K562 (cell line): ENCODE measurements at regions not wholly inside any gene's neighbourhood (a gene's known extent, or its start where the extent isn't known, plus 50 kb on each side); places are given as distances from the start of the nearest gene placed in this dataset.

ENCODE experiments used
- ATAC-seq: fragments of 200-7000 bp; cut with Tn5 transposase; 3 replicates; pipeline ENCODE4 v1.9.1; 2020; ENCODE audit warnings: moderate library complexity
- BruUV-seq: library from RNA; stranded (reverse); fragments of 400-500 nt; replicated peaks from 2 replicates; lab custom pipeline; 2021; lab: Mats Ljungman, UMichigan
- CTCF ChIA-PET: fragments of 300-600 bp; formaldehyde crosslinking; extraction: SDS; loops from one replicate; lab custom pipeline; 2021; ENCODE audit warnings: low intra/inter-chr PET ratio; lab: Yijun Ruan, JAX
- POLR2A ChIA-PET: fragments of 300-600, 350-650 bp; sonication (Branson Sonifier 250); formaldehyde crosslinking; extraction: SDS; loops from one replicate; lab custom pipeline; 2021; ENCODE audit warnings: antibody characterized with exemption, inconsistent platforms; lab: Yijun Ruan, JAX
- DNase-seq, 4 experiments: peaks; one replicate each; pipeline versions ENCODE4 v3.0.0 to v3.0.0-alpha.2; 2011 to 2018; ENCODE audit warnings: low spot score in 3 of 4, mixed read lengths in 3 of 4; ENCODE audit errors: extremely low read depth in 1 of 4
- FAIRE-seq: peaks from 2 replicates; lab custom pipeline; 2011; peaks lifted over from hg19 to GRCh38; lab: Jason Lieb, UNC
- H2AFZ ChIP-seq: 2 replicates; pipeline ENCODE4 v1.6.0; 2011; ENCODE audit warnings: low read depth, low read length, control low read depth, inconsistent platforms
- H3K27ac ChIP-seq: fragments of 200-600 bp; 3 replicates; pipeline ENCODE4 v1.8.0; 2011; ENCODE audit warnings: low read depth, mild to moderate bottlenecking, control low read depth, inconsistent platforms, low read length, moderate library complexity, mixed read lengths; ENCODE audit errors: extremely low read depth
- H3K27me3 ChIP-seq, 2 experiments: fragments of 300-600 bp in 1 of 2; 2 replicates in 1 of 2; 3 replicates in 1 of 2; pipeline versions ENCODE4 v1.6.0 to v1.8.0; 2011; ENCODE audit warnings: inconsistent platforms in 2 of 2, low read length in 2 of 2, mild to moderate bottlenecking in 1 of 2, mixed read lengths in 1 of 2, moderate library complexity in 1 of 2; ENCODE audit not compliant: control insufficient read depth in 2 of 2, insufficient read depth in 2 of 2
- H3K36me3 ChIP-seq: fragments of 300-600 bp; 3 replicates; pipeline ENCODE4 v1.8.0; 2011; ENCODE audit warnings: mild to moderate bottlenecking, low read length, inconsistent platforms; ENCODE audit not compliant: control insufficient read depth, insufficient read depth
- H3K4me1 ChIP-seq, 2 experiments: fragments of 200-600 bp in 1 of 2; replicated peaks in 1 of 2; 2 replicates in 1 of 2; 3 replicates in 1 of 2; pipeline versions ENCODE4 v1.5.1 to v1.8.0; 2011; ENCODE audit warnings: inconsistent platforms in 2 of 2, low read length in 2 of 2, mild to moderate bottlenecking in 1 of 2, mixed read lengths in 1 of 2, moderate library complexity in 1 of 2; ENCODE audit not compliant: control insufficient read depth in 2 of 2, insufficient read depth in 2 of 2
- H3K4me2 ChIP-seq: 2 replicates; pipeline ENCODE4 v1.6.1; 2011; ENCODE audit warnings: low read length, control low read depth, inconsistent platforms, mixed read lengths; ENCODE audit not compliant: insufficient read depth
- H3K4me3 ChIP-seq: fragments of 200-600 bp; sonication (generic), shearing (Covaris generic); 2 replicates; pipeline ENCODE4 v1.5.1; 2016; ENCODE audit warnings: control low read depth, inconsistent platforms
- H3K79me2 ChIP-seq: fragments of 200-600 bp; 3 replicates; pipeline ENCODE4 v1.8.0; 2011; ENCODE audit warnings: low read length, inconsistent platforms; ENCODE audit not compliant: control insufficient read depth, insufficient read depth
- H3K9ac ChIP-seq, 2 experiments: 2 replicates each; pipeline versions ENCODE4 v1.6.0 to v1.6.1; 2011; ENCODE audit warnings: low read depth in 2 of 2, low read length in 2 of 2, control low read depth in 1 of 2, inconsistent platforms in 1 of 2, mild to moderate bottlenecking in 1 of 2, mixed read lengths in 1 of 2; ENCODE audit not compliant: insufficient read depth in 1 of 2
- H3K9me1 ChIP-seq: one replicate; pipeline ENCODE4 v1.6.0; 2011; ENCODE audit warnings: inconsistent platforms, mild to moderate bottlenecking, low read length, moderate library complexity; ENCODE audit not compliant: control insufficient read depth, insufficient read depth
- H3K9me3 ChIP-seq: replicated peaks from 2 replicates; pipeline ENCODE4 v1.5.1; 2011; ENCODE audit warnings: low read depth, low read length, inconsistent platforms; ENCODE audit not compliant: control insufficient read depth, insufficient read depth
- H4K20me1 ChIP-seq: replicated peaks from 2 replicates; pipeline ENCODE4 v1.6.1; 2011; ENCODE audit warnings: low read length, inconsistent platforms, mixed read lengths; ENCODE audit not compliant: control insufficient read depth, insufficient read depth
- ATF1 ChIP-seq, 2 experiments: fragments of 450-650 bp in 1 of 2; IDR thresholded peaks; 2 replicates each; pipeline ENCODE4 v1.6.1; 2016; ENCODE audit warnings: missing compliant biosample characterization in 1 of 2, missing genetic modification characterization in 1 of 2
- BHLHE40 ChIP-seq: IDR thresholded peaks from 2 replicates; pipeline ENCODE4 v1.6.1; 2011; ENCODE audit warnings: low read length, improper control_type of control experiment
- CGGBP1 ChIP-seq: fragments of 250-450 bp; sonication (Bioruptor Pico); IDR thresholded peaks from 2 replicates; pipeline ENCODE4 v1.9.0; 2021; ENCODE audit warnings: mild to moderate bottlenecking
- CTCF ChIP-seq, 3 experiments: IDR thresholded peaks in 2 of 3; conservative IDR thresholded peaks in 1 of 3; 2 replicates each; pipeline ENCODE4 v1.5.1; 2011 to 2012; ENCODE audit warnings: low read length in 3 of 3, mild to moderate bottlenecking in 3 of 3, control low read depth in 2 of 3, improper control_type of control experiment in 1 of 3, inconsistent platforms in 1 of 3, low read depth in 1 of 3, mixed read lengths in 1 of 3, moderate library complexity in 1 of 3; ENCODE audit not compliant: insufficient read depth in 2 of 3
- GABPA ChIP-seq: fragments of 200-800 bp; sonication (Bioruptor generic); conservative IDR thresholded peaks from 2 replicates; pipeline ENCODE4 v1.6.1; 2016; ENCODE audit warnings: low read depth, missing genetic modification characterization, missing compliant biosample characterization
- GTF3C2 ChIP-seq: IDR thresholded peaks from 3 replicates; pipeline ENCODE4 v1.6.1; 2011; ENCODE audit warnings: borderline replicate concordance, mild to moderate bottlenecking, moderate library complexity; ENCODE audit not compliant: insufficient read length; ENCODE audit errors: extremely low read depth
- MXD1 ChIP-seq: fragments of 250-450 bp; sonication (Bioruptor Pico); IDR thresholded peaks from 2 replicates; pipeline ENCODE4 v1.8.0; 2021; ENCODE audit warnings: borderline replicate concordance, mild to moderate bottlenecking, moderate library complexity; ENCODE audit not compliant: poor library complexity, severe bottlenecking
- NR2C1 ChIP-seq, 2 experiments: fragments of 450-650 bp; IDR thresholded peaks; 2 replicates each; pipeline ENCODE4 v1.6.1; 2017; ENCODE audit warnings: mild to moderate bottlenecking in 2 of 2, antibody characterized with exemption in 1 of 2, inconsistent platforms in 1 of 2, missing compliant biosample characterization in 1 of 2, missing genetic modification characterization in 1 of 2
- NRF1 ChIP-seq, 2 experiments: fragments of 450-650 bp; IDR thresholded peaks in 1 of 2; conservative IDR thresholded peaks in 1 of 2; 2 replicates each; pipeline ENCODE4 v1.6.1; 2014; ENCODE audit warnings: mild to moderate bottlenecking in 2 of 2
- RFX7 ChIP-seq: fragments of 250-450 bp; sonication (Bioruptor Pico); IDR thresholded peaks from 2 replicates; pipeline ENCODE4 v1.5.1; 2021; ENCODE audit warnings: mild to moderate bottlenecking
- RNF2 ChIP-seq: sonication (generic); IDR thresholded peaks from 2 replicates; pipeline ENCODE4 v1.6.1; 2016
- SAFB ChIP-seq: fragments of 200-400 bp; formaldehyde crosslinking; IDR thresholded peaks from 2 replicates; pipeline ENCODE4 v1.6.1; 2017; ENCODE audit warnings: low read depth, low read length, borderline replicate concordance
- TFE3 ChIP-seq: fragments of 450-650 bp; formaldehyde crosslinking; IDR thresholded peaks from 2 replicates; pipeline ENCODE4 v1.4.0; 2020; ENCODE audit warnings: mild to moderate bottlenecking, mixed read lengths
- WGBS: fragments of 100-300 bp; shearing (Covaris generic); methylation state at CpG from one replicate; pipeline ENCODE4 v1.1.6; 2016; ENCODE audit warnings: low coverage, mixed read lengths; ENCODE audit not compliant: insufficient coverage; ENCODE audit errors: missing lambda C conversion rate; 5-methylcytosine and 5-hydroxymethylcytosine counted together
- in situ Hi-C: fragments of 300-500 bp; cut with MboI; formaldehyde crosslinking; loops from 4 replicates; pipeline ENCODE4 v1.15.0; 2018; ENCODE audit warnings: inconsistent platforms, mixed read lengths
- intact Hi-C: fragments of 100-400 bp; cut with micrococcal nuclease; formaldehyde crosslinking; loops from 2 replicates; pipeline ENCODE4 v1.14.2; 2022

GRCh38 chr10:78259391-78259790, 225.7 kb downstream of the RPS24 start (continued):
- no peak for TF ChIP-seq NRF1 (conservative IDR thresholded peaks at IDR 0.05 in 1 of 2, IDR thresholded peaks at IDR 0.05 in 1 of 2)
- TF ChIP-seq, all 486 proteins: peak for 0

- FAIRE-seq (no peak), ATAC-seq (no peak), DNase-seq (no peak)
- no peaks in the 10 kb centered on the region for H4K20me1 ChIP-seq
- H3K27ac ChIP-seq = no peak overlapping the region
- POLR2A ChIA-PET = interaction anchor here (0.5 to 1.2 kb wide), 4 partner anchors 16 to 1204 kb away, joined by 3 read pairs; no protein-coding TSS in a partner anchor
- H3K4me1 ChIP-seq = peaks cover 8 to 14% of the 10 kb centered on the region in 2 experiments; a peak in 3 of 5 replicates
- no TSS peak for BruUV-seq
- no peaks in the 10 kb centered on the region for H3K9me1 ChIP-seq
- no peaks in the 10 kb centered on the region for H3K79me2 ChIP-seq
- CTCF ChIA-PET = no interaction called here
- WGBS = 0% methylated on average over 10 of the region's 10 CpGs
- H3K27me3 ChIP-seq = peaks cover 3 to 35% of the 10 kb centered on the region in 2 experiments; a peak in 4 of 5 replicates
- in situ Hi-C loops = no loop called here
- H3K4me3 ChIP-seq = no peak overlapping the region
- no peak overlapping the region for H3K9ac ChIP-seq
- no peak overlapping the region for H2AFZ ChIP-seq
- no peak overlapping the region for H3K4me2 ChIP-seq
- intact Hi-C loops = no loop called here
- no peaks in the 10 kb centered on the region for H3K9me3 ChIP-seq
- no peaks in the 10 kb centered on the region for H3K36me3 ChIP-seq
- no peak for TF ChIP-seq ATF1 (CRISPR knock-in tag; IDR thresholded peaks at IDR 0.05)
- no peak for TF ChIP-seq ATF1 (tag; IDR thresholded peaks at IDR 0.05)
- no peak for TF ChIP-seq NR2C1 (IDR thresholded peaks at IDR 0.05)
- TF ChIP-seq NR2C1 (tag; IDR thresholded peaks at IDR 0.05) = no peak
- TF ChIP-seq BHLHE40 = 0 out of 2 replicates have a peak, but pooled peaks have one; percentile 24
- no peak for TF ChIP-seq CGGBP1 (CRISPR knock-in tag)
- TF ChIP-seq TFE3 (CRISPR knock-in tag) = no peak
- no peak for TF ChIP-seq RNF2
- TF ChIP-seq GABPA (tag) = no peak
- TF ChIP-seq MXD1 (CRISPR knock-in tag) = no peak
- peak in 2 of 3 experiments; percentile 3 to 20; a peak in 1 of 6 replicates for TF ChIP-seq CTCF (IDR thresholded peaks at IDR 0.05 in 2 of 3, conservative IDR thresholded peaks at IDR 0.05 in 1 of 3; ENCODE audit: insufficient read depth in 2 of 3, low read depth in 1 of 3, low read length in 3 of 3)
- no peak for TF ChIP-seq GTF3C2
- no peak for TF ChIP-seq SAFB
- TF ChIP-seq RFX7 (CRISPR knock-in tag) = no peak
Measured at GRCh38 chr10:78260141-78260540, 226.5 kb downstream of the RPS24 start.
